Neural progenitor cell (in vitro differentiated cells): ENCODE measurements at regions not wholly inside any gene's neighbourhood (a gene's known extent, or its start where the extent isn't known, plus 50 kb on each side); places are given as distances from the start of the nearest gene placed in this dataset.
"Not testable (repeated sequence)": the region's sequence is repeated elsewhere in the genome, so short reads cannot be mapped to it uniquely, and the experiment has no call there.

Experiments used
- EZH2 ChIP-seq: fragments of 200-600 bp; sonication (generic); IDR thresholded peaks from 2 replicates; pipeline ENCODE4 v1.6.1; 2017; ENCODE audit warnings: antibody characterized with exemption, mild to moderate bottlenecking, moderate library complexity
- TF ChIP-seq, protein P1 (sequence below): fragments of 200-600 bp; sonication (generic); IDR thresholded peaks from 2 replicates; pipeline ENCODE4 v1.5.1; 2017; ENCODE audit warnings: antibody characterized with exemption, mild to moderate bottlenecking

DNA sequence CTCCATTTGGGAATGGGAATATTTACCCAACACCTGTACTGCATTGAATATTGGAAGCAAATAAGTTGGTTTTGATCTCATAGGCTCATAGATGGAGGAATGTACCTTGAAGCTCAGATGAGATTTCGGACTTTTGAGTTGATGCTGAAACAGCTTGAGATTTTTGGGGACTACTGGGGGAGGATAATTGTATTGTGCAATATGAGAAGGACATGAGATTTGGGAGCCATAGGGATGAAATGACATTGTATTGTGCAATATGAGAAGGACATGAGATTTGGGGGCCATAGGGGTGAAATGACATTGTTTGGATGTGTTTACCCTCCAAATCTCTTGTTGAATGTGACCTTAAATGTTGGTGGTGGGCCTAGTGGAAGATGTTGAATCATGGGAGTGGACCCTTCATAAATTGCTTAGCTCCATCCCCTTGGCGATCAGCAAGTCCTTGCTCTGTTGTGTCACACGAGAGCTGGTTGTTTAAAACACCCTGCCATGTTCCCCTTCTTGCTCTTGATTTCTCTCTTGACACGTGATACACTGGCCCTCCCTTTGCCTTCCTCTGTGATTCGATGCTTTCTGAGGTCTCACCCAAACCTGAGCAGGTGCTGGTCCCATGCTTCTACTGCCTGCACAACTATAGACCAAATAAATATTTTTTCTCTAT lies 4464.8 kb upstream of the OR11H1 start:
- TF ChIP-seq EZH2: not testable (repeated sequence)
- TF ChIP-seq, protein P1, sequence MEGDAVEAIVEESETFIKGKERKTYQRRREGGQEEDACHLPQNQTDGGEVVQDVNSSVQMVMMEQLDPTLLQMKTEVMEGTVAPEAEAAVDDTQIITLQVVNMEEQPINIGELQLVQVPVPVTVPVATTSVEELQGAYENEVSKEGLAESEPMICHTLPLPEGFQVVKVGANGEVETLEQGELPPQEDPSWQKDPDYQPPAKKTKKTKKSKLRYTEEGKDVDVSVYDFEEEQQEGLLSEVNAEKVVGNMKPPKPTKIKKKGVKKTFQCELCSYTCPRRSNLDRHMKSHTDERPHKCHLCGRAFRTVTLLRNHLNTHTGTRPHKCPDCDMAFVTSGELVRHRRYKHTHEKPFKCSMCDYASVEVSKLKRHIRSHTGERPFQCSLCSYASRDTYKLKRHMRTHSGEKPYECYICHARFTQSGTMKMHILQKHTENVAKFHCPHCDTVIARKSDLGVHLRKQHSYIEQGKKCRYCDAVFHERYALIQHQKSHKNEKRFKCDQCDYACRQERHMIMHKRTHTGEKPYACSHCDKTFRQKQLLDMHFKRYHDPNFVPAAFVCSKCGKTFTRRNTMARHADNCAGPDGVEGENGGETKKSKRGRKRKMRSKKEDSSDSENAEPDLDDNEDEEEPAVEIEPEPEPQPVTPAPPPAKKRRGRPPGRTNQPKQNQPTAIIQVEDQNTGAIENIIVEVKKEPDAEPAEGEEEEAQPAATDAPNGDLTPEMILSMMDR: not testable (repeated sequence)
